B cell (primary cell): ENCODE measurements at regions not wholly inside any gene's neighbourhood (a gene's known extent, or its start where the extent isn't known, plus 50 kb on each side); places are given as distances from the start of the nearest gene placed in this dataset.

ENCODE experiments used
- CTCF ChIP-seq: fragments of 200-600 bp; IDR thresholded peaks from one replicate; pipeline ENCODE4 v1.8.0; 2022; ENCODE audit warnings: antibody characterized with exemption, mild to moderate bottlenecking
- EZH2 ChIP-seq: IDR thresholded peaks from 2 replicates; pipeline ENCODE4 v1.6.1; 2012; ENCODE audit warnings: borderline replicate concordance, low read depth, mild to moderate bottlenecking, moderate library complexity, low read length; ENCODE audit not compliant: insufficient read depth, poor library complexity, severe bottlenecking

DNA sequence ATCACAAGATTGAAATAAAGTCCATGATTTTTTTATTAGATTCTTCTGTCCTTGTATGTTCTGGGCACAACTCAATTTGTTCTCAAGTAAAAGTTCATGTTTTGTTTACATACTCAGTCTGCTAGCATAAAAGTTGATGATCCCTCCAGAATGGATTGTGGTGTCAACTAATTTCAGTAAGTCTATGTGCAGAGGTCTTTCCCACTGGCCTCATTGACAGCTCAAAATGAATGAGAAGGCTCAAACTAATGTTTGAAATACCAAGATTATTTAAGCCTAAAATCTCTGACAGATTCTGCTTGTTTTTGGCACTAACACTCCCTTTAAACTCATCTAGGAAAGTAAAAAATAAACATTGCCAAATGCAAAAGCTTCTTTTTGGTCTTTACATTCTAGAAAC lies 561.2 kb upstream of the CNTNAP5 start:
- TF ChIP-seq CTCF, result no peak
- TF ChIP-seq EZH2, result no peak
